Stomach smooth muscle (tissue), 2 donors: ENCODE measurements at regions not wholly inside any gene's neighbourhood (a gene's known extent, or its start where the extent isn't known, plus 50 kb on each side); places are given as distances from the start of the nearest gene placed in this dataset.

Experiments
- H3K27ac ChIP-seq: one replicate; pipeline ENCODE4 v1.7.0; 2013; ENCODE audit warnings: mild to moderate bottlenecking, low read length, inconsistent platforms
- H3K27me3 ChIP-seq, 2 donors: one replicate each; pipeline ENCODE4 v1.7.0; 2013; ENCODE audit warnings: low read length in 2 of 2; ENCODE audit not compliant: insufficient read depth in 2 of 2, control insufficient read depth in 1 of 2
- H3K36me3 ChIP-seq, 2 donors: one replicate each; pipeline ENCODE4 v1.7.0; 2013; ENCODE audit warnings: low read length in 2 of 2; ENCODE audit not compliant: control insufficient read depth in 2 of 2, insufficient read depth in 2 of 2
- H3K4me1 ChIP-seq: one replicate; pipeline ENCODE4 v1.7.0; 2013; ENCODE audit warnings: low read length; ENCODE audit not compliant: control insufficient read depth, insufficient read depth
- H3K4me3 ChIP-seq, 2 donors: one replicate each; pipeline ENCODE4 v1.7.0; 2013; ENCODE audit warnings: low read length in 2 of 2
- H3K9ac ChIP-seq, 2 donors: one replicate each; pipeline ENCODE4 v1.7.0; 2013; ENCODE audit warnings: low read length in 2 of 2, mild to moderate bottlenecking in 1 of 2
- H3K9me3 ChIP-seq, 2 donors: one replicate each; pipeline ENCODE4 v1.7.0; 2013; ENCODE audit warnings: low read length in 2 of 2; ENCODE audit not compliant: control insufficient read depth in 2 of 2
- donor health status: healthy.
- donor health status: Pancreatic carcinoma.

- Histone ChIP-seq H3K4me3 (no peak overlapping the region), H3K27ac (no peak overlapping the region), H3K27me3 (no peaks in the 10 kb centered on the region), H3K9ac (no peak overlapping the region), H3K9me3 (no peaks in the 10 kb centered on the region), H3K36me3 (no peaks in the 10 kb centered on the region), H3K4me1 (no peaks in the 10 kb centered on the region)
These were observed 821.6 kb downstream of the TLE1 start for GRCh38 chr9:80867731-80868130.

DNA sequence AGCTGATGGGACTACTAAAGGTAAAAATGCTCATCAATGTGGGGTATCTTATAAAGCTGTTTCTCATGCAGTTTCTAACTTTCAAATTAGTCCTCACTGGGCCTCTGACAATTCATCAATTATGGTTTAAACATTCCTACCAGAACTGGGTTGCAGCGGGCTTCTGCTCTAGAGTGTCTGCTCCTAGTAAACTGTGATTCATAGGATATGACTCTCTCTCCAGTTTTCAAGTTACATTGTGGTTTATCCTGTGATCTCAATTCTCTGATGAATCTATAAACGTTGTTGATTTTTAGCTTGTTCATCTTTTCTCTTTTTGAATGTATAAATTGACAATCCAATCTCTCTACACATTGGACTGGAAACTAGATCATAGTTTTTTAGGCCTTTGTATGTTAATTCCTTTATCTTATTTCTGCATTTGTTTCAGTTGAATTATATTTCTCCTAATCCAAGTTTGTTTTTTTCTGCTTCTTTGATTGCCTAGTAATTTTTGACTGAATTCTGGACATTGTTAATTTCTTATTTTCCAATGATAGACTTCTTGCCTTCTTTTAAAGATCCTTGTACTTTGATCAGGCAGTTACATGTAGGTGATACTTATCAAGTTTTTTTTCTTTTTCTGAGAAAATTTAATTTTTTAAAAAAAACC lies 822.6 kb downstream of the TLE1 start:
- no peaks in the 10 kb centered on the region for H3K4me1 ChIP-seq
- H3K9ac ChIP-seq: no peak overlapping the region
- no peaks in the 10 kb centered on the region for H3K27me3 ChIP-seq

DNA sequence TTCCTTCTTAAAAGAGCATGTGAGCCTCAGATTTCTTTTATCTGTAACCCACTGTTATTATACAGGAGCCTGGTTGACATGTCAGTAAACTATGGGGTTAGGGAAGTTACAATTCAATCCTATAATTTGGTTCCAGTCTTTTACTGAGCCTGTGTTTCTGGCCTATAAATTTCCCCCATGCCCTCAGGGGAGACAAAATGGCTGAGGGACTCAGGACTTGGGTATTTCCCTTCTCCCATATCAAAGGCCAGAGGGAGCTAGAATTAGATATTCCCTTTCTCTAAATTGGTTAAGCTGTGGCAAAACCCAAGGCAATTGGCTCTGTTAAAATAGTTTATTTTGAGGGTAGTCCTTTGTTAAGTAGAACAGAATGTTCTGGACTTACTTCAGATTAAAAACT lies 823.2 kb downstream of the TLE1 start:
- Histone ChIP-seq H3K27ac (no peak overlapping the region), H3K4me1 (no peaks in the 10 kb centered on the region), H3K4me3 (no peak overlapping the region)

More for the DNA sequence above, 822.6 kb downstream of the TLE1 start:
- H3K27ac ChIP-seq: no peak overlapping the region
- no peaks in the 10 kb centered on the region for H3K9me3 ChIP-seq
- no peaks in the 10 kb centered on the region for H3K36me3 ChIP-seq
- no peak overlapping the region for H3K4me3 ChIP-seq

DNA sequence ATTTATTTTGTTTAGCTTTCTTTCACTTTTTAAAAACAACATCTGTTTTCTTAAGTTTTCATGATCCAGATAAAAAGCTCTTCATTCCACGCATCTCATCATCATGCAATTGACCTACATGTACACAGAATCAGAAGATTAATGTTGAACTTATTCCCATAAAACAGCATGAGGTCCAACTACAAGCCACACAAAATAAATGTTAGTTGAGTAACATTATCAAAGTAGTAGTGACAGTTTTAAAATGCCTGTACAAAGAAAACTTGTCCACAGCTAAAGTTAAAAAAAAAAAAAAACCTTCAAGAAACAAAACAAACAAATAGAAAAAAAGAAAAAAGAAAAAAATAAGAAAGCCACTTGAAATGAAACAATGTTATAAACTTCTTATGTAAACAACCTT lies 846.3 kb downstream of the TLE1 start:
- no peak overlapping the region for H3K9ac ChIP-seq

More for the DNA sequence above, 823.2 kb downstream of the TLE1 start:
- H3K9ac ChIP-seq: no peak overlapping the region
- no peaks in the 10 kb centered on the region for H3K36me3 ChIP-seq
- no peaks in the 10 kb centered on the region for H3K27me3 ChIP-seq
- H3K9me3 ChIP-seq: no peaks in the 10 kb centered on the region

DNA sequence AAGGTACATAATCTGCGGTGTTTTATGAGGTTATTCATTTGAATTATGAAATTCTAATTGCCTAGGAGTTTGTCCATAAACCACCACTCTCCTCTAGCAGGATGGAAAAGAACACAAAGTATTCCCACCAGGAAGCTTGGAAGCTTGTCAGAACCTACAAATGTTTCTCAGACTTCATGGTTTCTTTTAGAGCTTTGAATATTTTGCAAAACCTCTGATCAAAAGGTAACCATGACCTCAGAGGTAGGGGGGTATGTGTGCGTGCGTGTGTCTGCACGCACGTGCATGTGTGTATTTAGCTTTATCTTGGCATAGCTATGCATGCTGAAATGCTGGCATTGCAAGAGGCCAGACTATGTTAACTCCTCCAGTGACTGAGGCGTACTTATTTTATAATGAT lies 847.0 kb downstream of the TLE1 start:
- H3K36me3 ChIP-seq: no peaks in the 10 kb centered on the region
- H3K4me1 ChIP-seq: no peaks in the 10 kb centered on the region
- no peaks in the 10 kb centered on the region for H3K9me3 ChIP-seq
- no peak overlapping the region for H3K9ac ChIP-seq
- H3K4me3 ChIP-seq: no peak overlapping the region
- no peaks in the 10 kb centered on the region for H3K27me3 ChIP-seq
- H3K27ac ChIP-seq: no peak overlapping the region

More for the DNA sequence above, 846.3 kb downstream of the TLE1 start:
- Histone ChIP-seq H3K27me3 (no peaks in the 10 kb centered on the region), H3K4me3 (no peak overlapping the region), H3K4me1 (no peaks in the 10 kb centered on the region), H3K9me3 (no peaks in the 10 kb centered on the region), H3K36me3 (no peaks in the 10 kb centered on the region), H3K27ac (no peak overlapping the region)

DNA sequence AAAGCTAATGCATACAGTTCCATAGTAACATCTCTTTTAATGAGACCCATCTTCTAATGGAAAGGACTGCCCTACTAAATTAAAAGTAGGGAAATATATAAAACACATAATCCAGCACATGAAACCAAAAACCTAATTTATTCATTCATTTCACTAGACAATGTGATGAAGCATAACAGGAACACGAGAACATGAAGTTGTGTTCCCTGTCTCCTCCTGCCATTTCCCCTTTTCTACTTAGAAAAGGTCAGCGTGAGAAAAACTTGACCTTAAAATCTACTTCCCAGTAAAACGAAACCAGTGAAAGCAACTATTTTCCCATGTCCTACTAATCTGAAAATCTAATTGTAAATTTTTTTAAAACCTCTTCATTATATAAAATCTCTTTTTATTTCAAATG lies 847.5 kb downstream of the TLE1 start:
- Histone ChIP-seq H3K27ac (no peak overlapping the region), H3K4me1 (no peaks in the 10 kb centered on the region), H3K9ac (no peak overlapping the region), H3K27me3 (no peaks in the 10 kb centered on the region), H3K36me3 (no peaks in the 10 kb centered on the region), H3K4me3 (no peak overlapping the region), H3K9me3 (no peaks in the 10 kb centered on the region)

- H3K4me3 ChIP-seq: no peak overlapping the region
- no peak overlapping the region for H3K27ac ChIP-seq
- no peak overlapping the region for H3K9ac ChIP-seq
- no peaks in the 10 kb centered on the region for H3K27me3 ChIP-seq
- no peaks in the 10 kb centered on the region for H3K36me3 ChIP-seq
- H3K4me1 ChIP-seq: no peaks in the 10 kb centered on the region
- no peaks in the 10 kb centered on the region for H3K9me3 ChIP-seq
These were observed 849.3 kb downstream of the TLE1 start for GRCh38 chr9:80839821-80840675.

DNA sequence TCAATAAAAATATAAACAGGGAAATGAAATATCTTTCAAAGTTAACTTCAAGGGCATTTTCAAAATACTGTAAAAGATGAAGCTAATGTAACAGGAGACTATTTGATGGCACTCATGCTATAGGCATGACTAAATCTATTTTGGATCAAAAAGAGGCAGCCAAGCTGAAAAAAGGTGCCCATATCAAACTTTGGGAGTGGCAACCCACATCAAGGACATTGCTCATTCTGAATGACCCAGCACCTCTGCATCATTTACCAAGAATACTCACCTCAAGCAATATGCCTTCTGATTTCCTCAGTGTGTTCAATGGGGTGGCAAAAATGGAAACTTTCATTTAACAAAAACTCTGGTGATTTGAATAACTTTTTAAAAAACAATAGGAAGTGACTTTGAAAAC lies 853.3 kb downstream of the TLE1 start:
- Histone ChIP-seq H3K27me3 (no peaks in the 10 kb centered on the region), H3K4me1 (no peaks in the 10 kb centered on the region), H3K9me3 (no peaks in the 10 kb centered on the region), H3K36me3 (no peaks in the 10 kb centered on the region), H3K4me3 (no peak overlapping the region), H3K9ac (no peak overlapping the region), H3K27ac (no peak overlapping the region)

GRCh38 chr9:80831751-80832150 lies 857.6 kb downstream of the TLE1 start:
- Histone ChIP-seq H3K4me3 (no peak overlapping the region), H3K9ac (no peak overlapping the region), H3K27ac (no peak overlapping the region), H3K27me3 (no peaks in the 10 kb centered on the region), H3K36me3 (no peaks in the 10 kb centered on the region), H3K4me1 (no peaks in the 10 kb centered on the region), H3K9me3 (no peaks in the 10 kb centered on the region)

GRCh38 chr9:80811656-80812055 lies 877.7 kb downstream of the TLE1 start:
- H3K36me3 ChIP-seq: no peaks in the 10 kb centered on the region
- no peaks in the 10 kb centered on the region for H3K27me3 ChIP-seq
- no peak overlapping the region for H3K9ac ChIP-seq
- H3K9me3 ChIP-seq: no peaks in the 10 kb centered on the region
- H3K27ac ChIP-seq: no peak overlapping the region
- no peak overlapping the region for H3K4me3 ChIP-seq
- no peaks in the 10 kb centered on the region for H3K4me1 ChIP-seq

- Histone ChIP-seq H3K4me3 (no peak overlapping the region), H3K9me3 (no peaks in the 10 kb centered on the region), H3K36me3 (no peaks in the 10 kb centered on the region), H3K27ac (no peak overlapping the region), H3K4me1 (no peaks in the 10 kb centered on the region), H3K27me3 (no peaks in the 10 kb centered on the region), H3K9ac (no peak overlapping the region)
These were observed 878.3 kb downstream of the TLE1 start for GRCh38 chr9:80811003-80811402.
